Natural killer cell (primary cell): ENCODE measurements at regions not wholly inside any gene's neighbourhood (a gene's known extent, or its start where the extent isn't known, plus 50 kb on each side); places are given as distances from the start of the nearest gene placed in this dataset.

ENCODE experiments used
- ATAC-seq, 3 donors: fragments of 150-1000 bp in 2 of 3; fragments of 200-7000 bp in 1 of 3; cut with Tn5 transposase; 1 replicate in 1 of 3; 2 replicates in 2 of 3; pipeline ENCODE4 v1.10.0; 2021; ENCODE audit warnings: mild to moderate bottlenecking in 2 of 3, moderate library complexity in 2 of 3
- DNase-seq, 2 donors: peaks; one replicate each; pipeline versions ENCODE4 v3.0.0 to v3.0.0-alpha.2; 2013 to 2021; ENCODE audit warnings: mixed read lengths in 1 of 2
- H3K27ac ChIP-seq: one replicate; pipeline ENCODE4 v1.5.1; 2013; ENCODE audit warnings: mild to moderate bottlenecking, low read length
- H3K27me3 ChIP-seq: one replicate; pipeline ENCODE4 v1.6.1; 2013; ENCODE audit warnings: low read length; ENCODE audit not compliant: control insufficient read depth, insufficient read depth
- H3K36me3 ChIP-seq: one replicate; pipeline ENCODE4 v1.6.1; 2013; ENCODE audit warnings: low read length; ENCODE audit not compliant: control insufficient read depth, insufficient read depth
- H3K4me1 ChIP-seq: one replicate; pipeline ENCODE4 v1.6.1; 2013; ENCODE audit warnings: low read length; ENCODE audit not compliant: control insufficient read depth, insufficient read depth
- H3K4me3 ChIP-seq: one replicate; pipeline ENCODE4 v1.5.1; 2013; ENCODE audit warnings: low read length
- H3K9me3 ChIP-seq: one replicate; pipeline ENCODE4 v1.6.1; 2013; ENCODE audit warnings: low read length; ENCODE audit not compliant: control insufficient read depth, insufficient read depth
- H3K27ac Mint-ChIP-seq, 2 donors: one replicate each; pipeline ENCODE4 v1.8.0; 2022; ENCODE audit warnings: mild to moderate bottlenecking in 2 of 2, mixed read lengths in 2 of 2, moderate library complexity in 1 of 2
- H3K27me3 Mint-ChIP-seq, 2 donors: one replicate each; pipeline ENCODE4 v1.8.0; 2022; ENCODE audit warnings: low read depth in 2 of 2, mixed read lengths in 2 of 2
- H3K36me3 Mint-ChIP-seq: one replicate; pipeline ENCODE4 v1.8.0; 2022; ENCODE audit warnings: mixed read lengths
- H3K4me1 Mint-ChIP-seq, 2 donors: one replicate each; pipeline ENCODE4 v1.8.0; 2022; ENCODE audit warnings: mixed read lengths in 2 of 2
- H3K4me3 Mint-ChIP-seq: one replicate; pipeline ENCODE4 v1.8.0; 2022; ENCODE audit warnings: mild to moderate bottlenecking, moderate library complexity, mixed read lengths
- H3K9me3 Mint-ChIP-seq, 2 donors: one replicate each; pipeline ENCODE4 v1.8.0; 2022; ENCODE audit warnings: mixed read lengths in 2 of 2
- WGBS: methylation state at CpG from one replicate; pipeline ENCODE4 v1.1.7; 2013; ENCODE audit warnings: missing lambda C conversion rate; ENCODE audit not compliant: insufficient coverage; 5-methylcytosine and 5-hydroxymethylcytosine counted together
- intact Hi-C: fragments of 100-400 bp; cut with micrococcal nuclease; formaldehyde crosslinking; loops from one replicate; pipeline ENCODE4 v1.14.2; 2022
- TF ChIP-seq, protein P1 (sequence below): fragments of 200-600 bp; IDR thresholded peaks from one replicate; pipeline ENCODE4 v1.8.0; 2022; ENCODE audit warnings: antibody characterized with exemption

DNA sequence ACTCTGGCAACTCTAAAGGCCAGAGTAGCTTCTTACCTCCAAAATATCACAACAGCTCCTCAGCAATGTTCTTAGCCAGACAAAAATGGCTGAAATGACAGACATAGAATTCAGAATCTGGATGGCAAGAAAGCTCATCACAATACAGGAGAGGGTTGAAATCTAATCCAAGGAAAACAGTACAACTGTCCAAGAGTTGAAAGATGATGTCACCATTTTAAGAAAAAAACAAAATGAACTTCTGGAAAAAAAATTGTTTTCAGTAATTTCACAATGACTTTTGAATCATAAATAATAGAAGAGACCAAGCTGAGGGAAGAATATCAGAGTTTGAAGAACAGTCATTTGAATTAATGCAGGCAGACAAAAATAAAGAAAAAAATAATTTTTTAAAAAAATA is 479.5 kb downstream of the ZWINT start:
- Histone ChIP-seq H3K4me3 (no peak overlapping the region), H3K9me3 (peaks cover 9% of the 10 kb centered on the region), H3K36me3 (no peaks in the 10 kb centered on the region), H3K27me3 (no peaks in the 10 kb centered on the region), H3K27ac (no peak overlapping the region), H3K4me1 (no peaks in the 10 kb centered on the region)
- peaks cover 22 to 33% of the 10 kb centered on the region in 2 donors for H3K9me3 Mint-ChIP-seq
- H3K27me3 Mint-ChIP-seq: no peaks in the 10 kb centered on the region
- no peak overlapping the region for H3K27ac Mint-ChIP-seq
- peaks cover 21% of the 10 kb centered on the region for H3K36me3 Mint-ChIP-seq
- no peak overlapping the region for H3K4me3 Mint-ChIP-seq
- no peak for DNase-seq
- H3K4me1 Mint-ChIP-seq: no peaks in the 10 kb centered on the region
- intact Hi-C loops: no loop called here
- TF ChIP-seq, protein P1, sequence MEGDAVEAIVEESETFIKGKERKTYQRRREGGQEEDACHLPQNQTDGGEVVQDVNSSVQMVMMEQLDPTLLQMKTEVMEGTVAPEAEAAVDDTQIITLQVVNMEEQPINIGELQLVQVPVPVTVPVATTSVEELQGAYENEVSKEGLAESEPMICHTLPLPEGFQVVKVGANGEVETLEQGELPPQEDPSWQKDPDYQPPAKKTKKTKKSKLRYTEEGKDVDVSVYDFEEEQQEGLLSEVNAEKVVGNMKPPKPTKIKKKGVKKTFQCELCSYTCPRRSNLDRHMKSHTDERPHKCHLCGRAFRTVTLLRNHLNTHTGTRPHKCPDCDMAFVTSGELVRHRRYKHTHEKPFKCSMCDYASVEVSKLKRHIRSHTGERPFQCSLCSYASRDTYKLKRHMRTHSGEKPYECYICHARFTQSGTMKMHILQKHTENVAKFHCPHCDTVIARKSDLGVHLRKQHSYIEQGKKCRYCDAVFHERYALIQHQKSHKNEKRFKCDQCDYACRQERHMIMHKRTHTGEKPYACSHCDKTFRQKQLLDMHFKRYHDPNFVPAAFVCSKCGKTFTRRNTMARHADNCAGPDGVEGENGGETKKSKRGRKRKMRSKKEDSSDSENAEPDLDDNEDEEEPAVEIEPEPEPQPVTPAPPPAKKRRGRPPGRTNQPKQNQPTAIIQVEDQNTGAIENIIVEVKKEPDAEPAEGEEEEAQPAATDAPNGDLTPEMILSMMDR: no peak
- no peak for ATAC-seq

DNA sequence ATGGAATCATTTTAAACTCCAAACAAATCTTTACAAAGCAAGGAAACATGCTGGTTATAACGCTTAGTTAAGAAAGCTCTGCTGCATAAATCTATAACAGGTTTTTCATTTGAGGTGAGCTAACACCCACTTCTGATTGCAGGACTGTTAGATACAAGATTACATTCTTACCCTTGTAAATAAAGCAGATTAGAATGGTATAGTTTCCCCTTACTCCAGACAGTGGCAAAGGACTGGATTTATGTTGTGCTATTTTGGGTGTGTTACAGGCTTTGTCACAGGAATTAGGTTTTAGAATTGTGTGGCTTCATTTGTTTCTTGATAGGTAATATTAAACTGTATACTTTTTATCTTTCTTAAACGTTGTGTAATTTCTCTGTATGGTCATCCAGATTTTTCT is 487.6 kb downstream of the ZWINT start:
- Mint-ChIP-seq H3K36me3 (peaks cover 8% of the 10 kb centered on the region), H3K27me3 (no peaks in the 10 kb centered on the region), H3K4me1 (no peaks in the 10 kb centered on the region), H3K9me3 (peaks cover 14 to 21% of the 10 kb centered on the region in 2 donors), H3K4me3 (no peak overlapping the region), H3K27ac (no peak overlapping the region)
- Histone ChIP-seq H3K36me3 (no peaks in the 10 kb centered on the region), H3K27me3 (no peaks in the 10 kb centered on the region), H3K4me3 (no peak overlapping the region), H3K4me1 (no peaks in the 10 kb centered on the region), H3K9me3 (no peaks in the 10 kb centered on the region), H3K27ac (no peak overlapping the region)
- 80% methylated on average over 1 of the region's 2 CpGs for WGBS
- intact Hi-C loops: no loop called here
- no peak for DNase-seq
- TF ChIP-seq, protein P1: no peak
- no peak for ATAC-seq

DNA sequence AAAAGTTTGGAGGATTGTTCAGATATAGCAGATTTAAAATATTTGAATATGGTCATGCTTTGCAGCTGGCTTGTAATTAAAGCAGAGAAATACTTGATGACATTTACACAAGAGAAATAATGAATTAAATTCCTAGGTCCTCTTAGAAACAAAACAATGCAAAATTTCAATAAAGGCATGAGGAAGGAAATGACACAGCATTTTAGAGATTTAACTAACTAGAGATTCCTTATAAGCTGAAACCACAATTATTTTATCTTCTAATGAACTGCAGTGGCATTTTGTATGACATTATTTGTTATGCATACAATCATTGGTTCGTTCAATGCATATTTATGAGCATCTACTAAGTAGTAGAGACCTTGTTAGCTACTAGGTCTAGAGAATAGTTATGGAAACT is 490.9 kb downstream of the ZWINT start:
- Mint-ChIP-seq H3K27ac (no peak overlapping the region), H3K36me3 (peaks cover 8% of the 10 kb centered on the region), H3K4me1 (no peaks in the 10 kb centered on the region), H3K27me3 (no peaks in the 10 kb centered on the region), H3K4me3 (no peak overlapping the region), H3K9me3 (peaks cover 13 to 18% of the 10 kb centered on the region in 2 donors)
- WGBS: no CpG with 5 or more reads among the region's 1 CpG
- Histone ChIP-seq H3K27me3 (no peaks in the 10 kb centered on the region), H3K9me3 (no peaks in the 10 kb centered on the region), H3K4me3 (no peak overlapping the region), H3K4me1 (no peaks in the 10 kb centered on the region), H3K36me3 (no peaks in the 10 kb centered on the region), H3K27ac (no peak overlapping the region)
- TF ChIP-seq, protein P1: no peak
- ATAC-seq (no peak), DNase-seq (no peak)
- intact Hi-C loops: no loop called here

DNA sequence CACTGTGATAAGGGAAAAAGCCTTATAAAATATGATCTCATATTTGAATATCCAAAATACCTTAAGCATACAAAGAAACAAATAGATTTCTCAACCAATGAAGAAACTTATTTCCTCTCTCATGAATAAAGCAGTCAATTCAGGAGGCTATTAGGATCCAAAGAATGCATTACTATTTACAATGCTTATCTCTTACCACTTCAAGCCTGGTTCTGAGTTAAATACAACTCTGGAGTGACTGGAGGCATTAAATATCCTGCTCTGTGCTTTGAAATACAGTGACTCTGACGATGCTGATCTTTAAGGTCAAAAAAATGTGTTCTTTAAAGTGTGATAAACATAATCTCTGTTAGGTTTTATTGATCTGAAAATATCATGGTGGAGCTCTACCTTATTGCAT is 493.2 kb downstream of the ZWINT start:
- H3K36me3 Mint-ChIP-seq: peaks cover 8% of the 10 kb centered on the region
- no peaks in the 10 kb centered on the region for H3K4me1 Mint-ChIP-seq
- intact Hi-C loops: no loop called here
- no peak overlapping the region for H3K27ac Mint-ChIP-seq
- peaks cover 13 to 19% of the 10 kb centered on the region in 2 donors for H3K9me3 Mint-ChIP-seq
- no peak for ATAC-seq
- Histone ChIP-seq H3K4me3 (no peak overlapping the region), H3K9me3 (no peaks in the 10 kb centered on the region), H3K4me1 (no peaks in the 10 kb centered on the region), H3K27me3 (no peaks in the 10 kb centered on the region), H3K36me3 (no peaks in the 10 kb centered on the region), H3K27ac (no peak overlapping the region)
- TF ChIP-seq, protein P1: no peak
- no peaks in the 10 kb centered on the region for H3K27me3 Mint-ChIP-seq
- 56% methylated on average over 1 of the region's 1 CpG for WGBS
- no peak for DNase-seq
- no peak overlapping the region for H3K4me3 Mint-ChIP-seq
